HG03066 (cell line): ENCODE measurements at regions not wholly inside any gene's neighbourhood (a gene's known extent, or its start where the extent isn't known, plus 50 kb on each side); places are given as distances from the start of the nearest gene placed in this dataset.
A peak's percentile ranks its signal among the peaks of the same experiment; 100 is the strongest.
"Not testable (repeated sequence)": the region's sequence is repeated elsewhere in the genome, so short reads cannot be mapped to it uniquely, and the experiment has no call there.

Source experiments
- ATAC-seq: cut with Tn5 transposase; IDR thresholded peaks from one replicate; pipeline ENCODE4 v1.9.1; 2021; ENCODE audit warnings: low read depth; ENCODE audit not compliant: unreplicated experiment

DNA sequence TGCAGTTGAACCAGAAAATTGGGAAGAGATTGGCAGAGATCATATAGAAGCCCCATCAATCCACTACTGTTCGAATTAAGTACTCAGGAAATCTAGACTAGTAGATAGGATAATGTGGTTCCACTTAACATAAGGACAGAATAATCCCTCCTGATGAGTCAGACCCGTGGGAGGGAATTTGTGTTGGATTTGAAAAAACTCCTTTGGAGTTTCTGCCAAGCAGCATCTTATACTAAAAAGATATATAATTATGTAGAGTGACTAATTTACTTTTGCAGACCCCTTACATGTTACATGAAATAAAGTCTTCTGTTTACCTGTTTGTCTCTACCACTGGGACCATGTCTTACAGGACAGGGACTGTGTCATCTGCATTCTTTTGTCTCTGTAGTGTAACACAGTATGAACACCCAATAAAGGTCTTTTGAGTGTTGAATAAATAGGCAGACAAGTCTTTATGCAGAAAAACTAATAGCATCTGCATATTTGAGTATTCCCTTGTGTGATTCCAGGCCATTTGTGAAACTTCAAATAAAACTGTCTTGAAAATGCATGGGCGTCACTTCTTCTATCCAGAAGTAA, 122.6 kb upstream of the DNAJC10 start:
- ATAC-seq = no peak

DNA sequence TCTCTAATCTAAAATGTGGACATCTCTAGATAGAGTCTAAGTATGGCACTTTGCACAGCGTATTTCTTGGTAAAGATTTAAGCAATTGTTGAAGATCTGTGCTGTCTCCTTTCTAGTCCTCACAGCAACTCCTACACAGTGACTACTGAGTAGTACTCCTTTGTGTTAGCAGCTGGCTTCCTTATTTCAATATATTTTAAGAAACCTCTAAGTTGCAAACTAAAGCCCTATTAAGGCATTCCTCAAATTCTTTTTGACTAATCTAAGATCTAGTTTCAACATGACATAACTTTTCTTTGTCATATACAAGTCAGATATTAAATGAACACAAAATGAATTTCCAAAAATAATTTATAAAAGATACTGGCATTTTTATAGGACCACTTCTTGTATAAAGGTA, 121.8 kb upstream of the DNAJC10 start:
- no peak for ATAC-seq

DNA sequence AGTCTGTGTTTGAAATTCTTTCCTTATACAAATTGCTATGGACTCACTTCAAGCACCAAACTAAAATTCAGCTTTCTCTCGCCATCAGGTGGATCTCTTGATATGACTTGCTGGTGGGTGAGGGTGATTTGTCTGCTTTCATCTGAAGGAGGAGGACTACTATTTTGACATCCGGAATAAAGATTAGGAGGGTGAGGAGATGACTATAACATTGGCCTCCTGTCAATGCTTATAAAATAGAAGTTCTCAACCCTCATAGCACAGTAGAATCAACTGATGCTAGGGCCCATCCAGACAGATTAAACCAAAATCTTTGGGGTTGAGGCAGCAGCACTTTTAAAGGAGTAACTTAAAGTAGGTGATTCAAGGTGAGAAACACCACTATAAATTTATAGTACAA, 120.4 kb upstream of the DNAJC10 start:
- ATAC-seq = no peak

DNA sequence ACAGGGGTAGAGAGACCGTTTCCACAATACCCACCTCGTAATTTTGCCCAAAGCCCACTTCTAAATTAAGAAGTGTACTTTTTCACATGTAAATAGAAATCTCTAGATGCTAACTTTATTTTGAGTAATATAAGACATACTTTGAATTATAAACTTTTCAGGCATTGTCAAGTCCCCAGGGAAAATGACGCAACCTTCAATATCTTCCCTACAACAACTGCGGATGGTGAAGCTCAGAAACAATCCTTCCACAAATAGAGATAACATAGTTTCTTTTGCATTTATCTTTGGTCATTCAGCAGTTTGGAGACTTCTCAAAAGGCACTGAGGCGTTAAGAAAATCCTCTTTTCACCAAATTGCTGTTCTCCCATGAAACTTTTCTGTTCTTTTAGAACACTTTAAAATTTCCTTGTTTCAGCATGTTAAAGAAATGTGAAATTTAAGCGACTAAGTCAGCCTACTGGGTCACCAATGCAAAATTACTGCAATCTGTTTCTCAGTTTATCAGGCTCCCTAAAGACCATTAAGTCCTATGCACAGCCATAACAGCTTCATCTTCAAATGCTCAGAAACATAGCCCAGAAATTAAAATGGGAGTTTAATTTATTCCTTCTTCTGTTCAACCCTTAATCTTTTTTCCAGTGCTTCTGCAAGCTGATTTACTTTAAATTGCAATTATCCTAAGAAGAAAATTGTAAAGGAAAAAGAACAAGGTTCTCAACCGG, 118.3 kb upstream of the DNAJC10 start:
- ATAC-seq = no peak

- ATAC-seq = no peak
Observed at GRCh38 chr2:182598626-182599025, 117.4 kb upstream of the DNAJC10 start.

- ATAC-seq = no peak
Observed at GRCh38 chr2:182605166-182605565, 110.9 kb upstream of the DNAJC10 start.

- peak; percentile 64 for ATAC-seq
Observed at GRCh38 chr2:182606728-182607681, 109.1 kb upstream of the DNAJC10 start.

DNA sequence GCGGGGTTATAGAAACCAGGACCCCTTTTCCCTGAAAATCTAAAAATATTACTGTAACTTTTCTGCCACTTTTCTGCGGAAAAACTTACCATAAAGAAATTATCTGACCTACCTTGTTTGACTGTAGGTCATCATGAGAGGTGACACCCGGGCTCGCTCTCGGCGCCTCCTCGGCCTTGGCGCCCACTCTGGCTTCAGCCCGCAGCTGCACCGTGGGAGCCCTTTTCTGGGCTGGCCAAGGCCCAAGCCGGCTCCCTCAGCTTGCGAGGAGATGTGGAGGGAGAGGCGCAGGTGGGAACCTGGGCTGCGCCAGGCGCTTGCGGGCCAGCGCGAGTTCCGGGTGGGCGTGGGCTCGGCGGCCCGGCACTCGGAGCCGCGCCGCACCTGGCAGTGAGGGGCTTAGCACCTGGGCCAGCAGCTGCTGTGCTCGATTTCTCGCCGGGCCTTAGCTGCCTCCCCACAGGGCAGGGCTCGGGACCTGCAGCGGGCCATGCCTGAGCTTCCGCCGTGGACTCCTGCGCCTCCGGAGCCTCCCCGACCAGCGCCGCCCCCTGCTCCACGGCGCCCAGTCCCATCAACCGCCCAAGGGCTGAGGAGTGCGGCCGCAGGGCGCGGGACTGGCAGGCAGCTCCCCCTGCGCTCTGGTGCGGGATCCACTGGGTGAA, 107.7 kb upstream of the DNAJC10 start:
- no peak for ATAC-seq

- not testable (repeated sequence) for ATAC-seq
Observed at GRCh38 chr2:182609005-182609404, 107.1 kb upstream of the DNAJC10 start.

GRCh38 chr2:182610231-182610630, 105.8 kb upstream of the DNAJC10 start:
- ATAC-seq = no peak

- no peak for ATAC-seq
Observed at GRCh38 chr2:182611009-182611408, 105.0 kb upstream of the DNAJC10 start.

DNA sequence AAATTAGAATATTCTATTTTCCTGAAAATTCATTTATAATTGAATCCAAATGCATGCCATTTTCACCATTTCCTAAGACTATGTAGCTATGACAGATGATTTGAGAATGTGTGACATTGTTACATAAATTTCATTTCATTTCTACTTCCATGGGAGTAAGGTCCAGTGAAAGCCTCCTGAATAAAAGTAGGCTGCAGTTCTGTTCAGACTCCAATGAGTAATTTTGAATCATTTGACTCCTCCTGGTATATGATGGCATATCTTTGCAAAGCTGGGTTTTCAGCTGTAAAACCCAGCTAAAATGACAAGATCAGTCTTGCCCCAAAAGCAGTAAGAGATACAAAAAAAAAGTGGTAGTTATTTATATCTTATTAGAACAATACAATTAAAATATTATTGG, 101.0 kb upstream of the DNAJC10 start:
- ATAC-seq = no peak

DNA sequence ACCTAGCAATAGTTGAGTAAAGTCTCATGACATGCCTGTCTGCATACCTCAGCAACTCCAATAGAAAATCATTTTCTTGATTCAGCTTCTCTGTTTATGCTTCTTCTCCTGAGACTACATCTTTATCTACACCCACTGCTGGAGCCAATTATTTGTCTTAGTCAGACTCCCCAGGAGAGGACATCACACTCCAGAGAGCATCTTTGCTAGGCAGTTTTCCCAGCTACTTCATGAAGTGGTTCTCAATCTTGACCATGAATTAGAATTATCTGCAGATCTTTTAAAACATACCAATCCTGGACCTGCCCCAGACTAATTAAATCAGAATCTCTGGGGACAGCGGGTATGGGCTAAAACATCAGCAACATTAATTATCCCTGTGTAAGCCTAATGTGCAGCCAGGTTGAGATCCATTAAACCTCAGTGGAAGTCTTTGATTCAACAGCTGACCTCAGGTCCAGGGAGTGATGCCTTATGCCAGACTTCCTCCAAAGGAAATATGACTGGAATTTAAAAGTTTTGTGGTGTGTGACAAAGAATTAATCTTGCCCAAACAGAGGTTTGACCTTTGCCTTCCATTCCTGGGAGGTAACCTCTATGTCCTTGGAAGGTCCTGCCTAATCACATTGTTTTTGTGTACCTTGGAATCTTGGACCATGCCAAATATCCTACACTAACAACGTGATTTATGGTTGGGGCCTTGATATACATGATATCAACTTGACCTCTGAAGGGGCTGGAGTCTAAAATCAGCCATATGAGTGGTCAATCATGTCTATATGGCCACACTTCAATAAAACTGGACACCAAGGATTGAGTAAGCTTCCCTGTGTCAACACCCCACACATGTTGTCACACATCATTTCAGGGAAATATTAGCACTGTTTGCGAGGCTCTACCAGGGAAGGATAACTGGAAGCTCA, 99.3 kb upstream of the DNAJC10 start:
- no peak for ATAC-seq

DNA sequence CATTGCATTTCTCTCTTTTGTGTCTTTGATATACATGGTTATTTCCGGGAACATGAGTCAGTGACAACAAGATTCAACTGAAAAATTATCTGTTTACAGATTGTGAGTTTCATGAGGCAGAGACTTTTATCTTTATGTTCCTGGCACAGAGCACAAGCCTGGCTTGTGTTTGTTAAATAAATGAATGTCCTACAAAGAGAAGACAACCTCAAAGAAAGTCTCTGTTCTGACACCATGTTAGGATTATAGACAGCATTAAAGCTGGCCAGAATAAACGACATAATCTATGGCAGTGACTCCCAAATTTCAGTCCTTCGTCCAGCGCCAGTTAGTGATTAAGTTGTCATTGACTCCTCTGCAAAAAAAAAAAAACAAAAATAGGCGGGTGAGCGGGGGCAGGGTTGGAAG, 97.4 kb upstream of the DNAJC10 start:
- no peak for ATAC-seq

DNA sequence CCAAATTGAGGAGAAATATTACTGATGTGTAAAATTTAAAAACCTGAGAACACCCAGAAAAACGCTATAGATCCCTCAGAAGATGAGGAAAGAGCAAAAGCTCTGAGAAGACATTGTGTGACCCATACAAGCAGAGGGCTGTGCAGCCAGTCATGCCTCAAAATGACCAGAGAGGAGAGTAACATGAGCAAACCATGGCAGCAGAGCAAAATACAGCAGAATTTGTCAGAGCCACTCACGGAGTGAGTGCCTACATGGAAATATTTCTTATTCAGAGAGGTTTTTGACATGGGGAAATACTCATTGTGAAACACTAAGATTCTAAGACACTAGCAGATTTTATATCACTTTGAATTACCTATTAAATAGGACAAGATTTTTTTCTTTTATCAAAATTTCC, 96.8 kb upstream of the DNAJC10 start:
- ATAC-seq = no peak

GRCh38 chr2:182621191-182621590, 94.9 kb upstream of the DNAJC10 start:
- ATAC-seq = no peak

- ATAC-seq = no peak
Observed at GRCh38 chr2:182621810-182622209, 94.2 kb upstream of the DNAJC10 start.

DNA sequence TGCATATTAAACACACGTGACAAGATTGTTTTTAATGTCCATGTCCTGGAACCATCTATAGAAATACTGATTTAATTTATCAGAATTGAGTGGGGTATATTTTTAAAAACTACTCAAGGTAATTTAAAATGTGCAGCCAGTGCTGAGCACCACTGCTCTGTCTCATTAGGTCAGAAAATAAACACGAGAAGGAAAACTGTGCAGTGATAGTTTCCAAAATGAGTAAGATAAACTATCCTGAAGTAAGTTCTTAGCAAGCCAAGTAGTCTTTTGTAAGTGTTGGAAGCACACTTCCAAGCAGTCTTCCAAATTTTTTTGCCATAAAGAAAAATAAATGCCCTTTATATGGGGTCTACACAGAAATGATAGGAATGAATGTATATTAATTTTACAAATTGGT, 93.8 kb upstream of the DNAJC10 start:
- no peak for ATAC-seq

GRCh38 chr2:182625814-182626213, 90.2 kb upstream of the DNAJC10 start:
- ATAC-seq = no peak

GRCh38 chr2:182628916-182629315, 87.1 kb upstream of the DNAJC10 start:
- no peak for ATAC-seq
